Retinal pigment epithelial cell (primary cell): ENCODE measurements at regions not wholly inside any gene's neighbourhood (a gene's known extent, or its start where the extent isn't known, plus 50 kb on each side); places are given as distances from the start of the nearest gene placed in this dataset.
"Not testable (repeated sequence)": the region's sequence is repeated elsewhere in the genome, so short reads cannot be mapped to it uniquely, and the experiment has no call there.

ENCODE experiments used
- DNase-seq: peaks from one replicate; pipeline ENCODE4 v3.0.0-alpha.2; 2010; ENCODE audit warnings: low read depth
- H3K4me3 ChIP-seq: 2 replicates; pipeline ENCODE4 v1.5.1; 2011; ENCODE audit warnings: mild to moderate bottlenecking, low read length, control low read depth, moderate library complexity
- CTCF ChIP-seq: conservative IDR thresholded peaks from 2 replicates; pipeline ENCODE4 v1.5.1; 2011; ENCODE audit warnings: low read depth, low read length, control low read depth, inconsistent platforms

- no peak for TF ChIP-seq CTCF
- no peak overlapping the region for H3K4me3 ChIP-seq
- no peak for DNase-seq
Observed at GRCh38 chr10:64786989-64787388, 1265.8 kb downstream of the REEP3 start.

DNA sequence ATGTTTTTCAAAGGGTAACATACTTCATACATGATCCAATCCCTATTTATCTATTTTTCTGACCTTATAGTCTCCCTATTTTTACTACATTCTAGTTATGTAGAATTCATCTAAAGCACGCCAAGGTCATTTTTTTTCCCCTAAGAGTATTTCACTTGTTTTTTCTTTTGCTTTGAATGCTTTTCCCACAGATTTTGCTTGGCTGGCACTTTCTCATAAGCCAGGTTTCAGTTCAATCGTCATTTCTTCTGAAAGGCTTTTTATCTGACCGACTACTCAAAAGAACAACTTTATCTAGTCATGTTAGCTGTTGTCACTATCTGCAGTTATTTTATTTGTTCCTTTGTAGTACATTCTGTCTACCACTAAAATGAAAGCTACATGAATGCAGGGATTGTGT lies 1274.6 kb downstream of the REEP3 start:
- no peak for DNase-seq
- H3K4me3 ChIP-seq: no peak overlapping the region
- no peak for TF ChIP-seq CTCF

DNA sequence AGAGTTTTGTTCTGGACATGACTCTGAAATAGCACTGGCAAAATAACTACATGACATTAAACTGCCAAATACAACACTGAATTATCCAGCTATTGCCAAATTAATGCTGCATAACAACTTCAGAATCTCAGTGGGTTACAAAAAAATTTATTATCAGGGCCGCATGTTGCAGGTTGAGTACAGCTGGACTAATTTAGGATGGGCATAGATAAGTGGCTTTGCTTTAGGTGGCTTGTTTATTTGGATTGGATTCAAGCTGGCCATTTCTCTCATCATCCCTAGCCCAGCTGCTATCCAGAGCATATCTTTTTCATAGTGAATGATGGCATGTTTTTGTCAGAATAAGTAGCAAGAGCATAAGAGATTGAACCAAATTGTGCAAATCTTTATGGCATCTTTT lies 1277.1 kb downstream of the REEP3 start:
- no peak overlapping the region for H3K4me3 ChIP-seq
- TF ChIP-seq CTCF: no peak

DNA sequence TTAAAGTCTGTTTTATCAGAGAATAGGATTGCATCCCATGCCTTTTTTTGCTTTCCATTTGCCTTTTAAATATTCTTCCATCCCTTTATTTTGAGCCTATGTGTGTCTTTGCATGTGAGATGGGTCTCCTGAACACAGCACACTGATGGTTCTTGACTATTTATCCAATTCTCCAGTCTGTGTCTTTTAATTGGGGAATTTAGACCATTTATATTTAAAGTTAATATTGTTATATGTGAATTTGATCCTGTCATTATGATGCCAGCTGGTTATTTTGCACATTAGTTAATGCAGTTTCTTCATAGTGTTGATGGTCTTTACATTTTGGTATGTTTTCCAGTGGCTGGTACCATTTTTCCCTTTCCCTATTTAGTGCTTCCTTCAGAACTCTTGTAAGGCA lies 1287.0 kb downstream of the REEP3 start:
- H3K4me3 ChIP-seq, DNase-seq: not testable (repeated sequence)

More for the DNA sequence above, 1277.1 kb downstream of the REEP3 start:
- DNase-seq: no peak

DNA sequence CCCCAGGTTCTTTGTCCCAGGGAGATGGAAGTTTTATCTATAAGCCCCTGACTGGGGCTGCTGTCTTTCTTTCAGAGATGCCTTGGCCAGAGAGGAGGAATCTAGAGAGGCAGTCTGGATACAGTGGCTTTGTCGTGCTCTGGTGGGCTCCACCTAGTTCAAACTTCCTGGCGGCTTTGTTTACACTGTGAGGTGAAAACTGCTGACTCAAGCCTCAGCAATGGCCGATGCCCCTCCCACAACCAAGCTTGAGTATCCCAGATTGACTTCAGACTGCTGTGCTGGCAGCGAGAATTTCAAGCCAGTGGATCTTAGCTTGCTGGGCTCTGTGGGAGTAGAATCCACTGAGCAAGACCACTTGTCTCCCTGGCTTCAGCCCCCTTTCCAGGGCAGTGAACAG lies 1288.8 kb downstream of the REEP3 start:
- DNase-seq: not testable (repeated sequence)

DNA sequence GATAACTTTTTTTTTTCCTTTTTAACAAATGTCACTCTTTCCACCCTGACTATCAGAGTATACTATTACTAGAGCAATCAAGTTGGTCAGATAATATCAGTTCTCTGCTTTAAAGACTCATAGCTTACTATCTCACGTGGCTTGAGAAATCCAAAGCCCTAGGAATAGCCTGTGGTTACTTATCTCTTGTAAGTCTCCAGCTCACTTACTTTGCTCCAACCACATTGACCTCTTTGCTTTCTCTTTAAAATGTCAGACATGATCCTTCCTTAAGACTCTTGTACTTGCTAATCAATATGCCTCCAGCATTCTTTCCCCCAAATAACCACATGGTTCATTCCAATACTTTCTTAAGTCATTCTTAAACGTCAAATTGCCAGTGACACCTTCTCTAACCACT lies 1292.2 kb downstream of the REEP3 start:
- TF ChIP-seq CTCF: no peak
- no peak for DNase-seq
- H3K4me3 ChIP-seq: no peak overlapping the region

More for the DNA sequence above, 1288.8 kb downstream of the REEP3 start:
- H3K4me3 ChIP-seq: not testable (repeated sequence)

GRCh38 chr10:64814201-64814600 lies 1293.0 kb downstream of the REEP3 start:
- DNase-seq: no peak
- no peak overlapping the region for H3K4me3 ChIP-seq

GRCh38 chr10:64829888-64830412 lies 1308.7 kb downstream of the REEP3 start:
- no peak for DNase-seq
- H3K4me3 ChIP-seq: no peak overlapping the region
- no peak for TF ChIP-seq CTCF

More at GRCh38 chr10:64814201-64814600, 1293.0 kb downstream of the REEP3 start:
- TF ChIP-seq CTCF: no peak
